ENCODE measurements at regions not wholly inside any gene's neighbourhood (a gene's known extent, or its start where the extent isn't known, plus 50 kb on each side); places are given as distances from the start of the nearest gene placed in this dataset.

- TF ChIP-seq CTCF (conservative IDR thresholded peaks at IDR 0.05; ENCODE audit: low read depth): no peak
- peak; percentile 32 for DNase-seq (ENCODE audit: low spot score)
- ChIA-PET CTCF (interaction anchor here (0.6 kb wide), 1 partner anchor 40 kb away, joined by 3 read pairs; no protein-coding TSS in a partner anchor), POLR2A (ENCODE audit: low non-redundant PET) (no interaction called here)
- H3K27ac ChIP-seq: no peak overlapping the region
These were observed 170.3 kb upstream of the AHI1 start for GRCh38 chr6:135667691-135668455.

GRCh38 chr6:135672256-135672655 is 174.7 kb upstream of the AHI1 start:
- CTCF ChIA-PET: no interaction called here
- no peak for DNase-seq (ENCODE audit: low spot score)
- TF ChIP-seq CTCF (conservative IDR thresholded peaks at IDR 0.05; ENCODE audit: low read depth): no peak
- POLR2A ChIA-PET (ENCODE audit: low non-redundant PET): no interaction called here
- H3K27ac ChIP-seq: no peak overlapping the region

GRCh38 chr6:135673501-135674309 is 176.2 kb upstream of the AHI1 start:
- no peak for DNase-seq (ENCODE audit: low spot score)
- no peak for TF ChIP-seq CTCF (conservative IDR thresholded peaks at IDR 0.05; ENCODE audit: low read depth)
- CTCF ChIA-PET: interaction anchor here (0.5 to 0.6 kb wide), 2 partner anchors 176 to 350 kb away, joined by 3 read pairs; no protein-coding TSS in a partner anchor
- POLR2A ChIA-PET (ENCODE audit: low non-redundant PET): no interaction called here
- no peak overlapping the region for H3K27ac ChIP-seq

DNA sequence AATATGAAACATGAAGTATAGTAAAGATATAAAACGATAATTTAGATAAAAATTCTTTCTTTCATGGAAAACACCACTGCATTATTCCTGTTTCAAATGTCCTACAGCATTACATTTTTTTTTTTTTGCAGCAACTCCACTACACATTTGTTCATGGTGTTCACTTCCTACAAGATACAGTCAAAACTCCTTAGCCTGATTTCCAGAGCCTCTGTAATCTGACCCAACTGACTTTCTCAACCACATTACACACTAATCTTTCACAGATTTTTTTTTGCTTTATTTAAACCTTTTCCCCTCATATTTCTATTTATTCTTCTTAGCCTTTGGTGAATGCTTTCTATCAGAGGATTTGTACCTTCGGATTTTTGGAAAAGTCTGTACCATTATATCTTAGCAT is 176.5 kb upstream of the PDE7B start:
- TF ChIP-seq CTCF (conservative IDR thresholded peaks at IDR 0.05; ENCODE audit: low read depth): no peak
- DNase-seq (ENCODE audit: low spot score): no peak
- ChIA-PET CTCF (interaction anchor here (0.7 kb wide), 1 partner anchor 1390 kb away, joined by 3 read pairs; no protein-coding TSS in a partner anchor), POLR2A (ENCODE audit: low non-redundant PET) (no interaction called here)
- H3K27ac ChIP-seq: no peak overlapping the region

DNA sequence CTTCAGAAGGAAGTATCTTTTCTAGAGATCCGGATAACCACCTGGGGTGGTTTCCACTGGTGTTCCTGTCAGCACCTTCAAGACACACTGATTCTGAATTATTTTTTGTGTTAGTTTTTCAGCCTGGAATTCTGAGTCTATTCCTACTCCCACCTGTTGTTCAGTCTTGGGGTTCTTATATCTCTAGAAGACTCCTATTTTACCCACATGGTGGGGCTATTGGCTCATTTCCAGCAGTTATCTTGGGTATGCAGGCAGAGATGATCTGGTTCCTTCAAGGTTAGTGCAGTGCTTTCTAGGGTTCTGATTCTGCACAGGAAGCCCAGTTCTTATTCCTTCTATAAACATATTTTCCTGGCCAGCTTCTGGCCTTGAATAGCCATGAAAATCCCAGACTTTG is 175.6 kb upstream of the PDE7B start:
- no peak for TF ChIP-seq CTCF (conservative IDR thresholded peaks at IDR 0.05; ENCODE audit: low read depth)
- CTCF ChIA-PET: interaction anchor here (0.6 kb wide), 1 partner anchor 501 kb away, joined by 3 read pairs; no protein-coding TSS in a partner anchor
- POLR2A ChIA-PET (ENCODE audit: low non-redundant PET): no interaction called here
- DNase-seq (ENCODE audit: low spot score): peak; percentile 14
- H3K27ac ChIP-seq: no peak overlapping the region
